ENCODE measurements at regions not wholly inside any gene's neighbourhood (a gene's known extent, or its start where the extent isn't known, plus 50 kb on each side); places are given as distances from the start of the nearest gene placed in this dataset.
A peak's percentile ranks its signal among the peaks of the same experiment; 100 is the strongest.

DNA sequence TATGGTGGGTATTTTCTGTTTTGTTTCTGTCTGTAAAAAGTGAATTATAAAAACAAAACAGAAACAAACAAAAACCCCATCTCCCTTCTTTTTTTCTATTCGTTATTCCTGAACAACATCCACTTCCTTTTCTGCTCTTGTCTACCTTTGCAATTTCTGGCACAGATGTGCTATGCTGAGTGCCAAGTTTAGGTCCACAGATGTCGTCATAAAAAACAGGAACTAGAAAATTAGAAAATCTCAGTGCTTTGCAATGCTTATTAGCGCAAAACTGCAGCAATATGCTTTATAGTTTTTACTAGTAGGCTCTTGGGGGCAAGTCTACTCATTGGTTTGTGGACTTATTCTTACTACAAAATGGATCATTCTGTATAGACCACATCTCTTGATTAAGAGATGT lies 94.2 kb upstream of the PRKCQ start:
- no peak for TF ChIP-seq CREB1 (IDR thresholded peaks at IDR 0.05; ENCODE audit: low read depth)
- TF ChIP-seq, protein P1, sequence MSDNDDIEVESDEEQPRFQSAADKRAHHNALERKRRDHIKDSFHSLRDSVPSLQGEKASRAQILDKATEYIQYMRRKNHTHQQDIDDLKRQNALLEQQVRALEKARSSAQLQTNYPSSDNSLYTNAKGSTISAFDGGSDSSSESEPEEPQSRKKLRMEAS (IDR thresholded peaks at IDR 0.05), result no peak
- TF ChIP-seq, protein P2, sequence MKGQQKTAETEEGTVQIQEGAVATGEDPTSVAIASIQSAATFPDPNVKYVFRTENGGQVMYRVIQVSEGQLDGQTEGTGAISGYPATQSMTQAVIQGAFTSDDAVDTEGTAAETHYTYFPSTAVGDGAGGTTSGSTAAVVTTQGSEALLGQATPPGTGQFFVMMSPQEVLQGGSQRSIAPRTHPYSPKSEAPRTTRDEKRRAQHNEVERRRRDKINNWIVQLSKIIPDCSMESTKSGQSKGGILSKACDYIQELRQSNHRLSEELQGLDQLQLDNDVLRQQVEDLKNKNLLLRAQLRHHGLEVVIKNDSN (IDR thresholded peaks at IDR 0.05), result no peak
- TF ChIP-seq NFIC (IDR thresholded peaks at IDR 0.05), result no peak
- TF ChIP-seq ZBTB7A (IDR thresholded peaks at IDR 0.05; ENCODE audit: low read depth), result no peak
- TF ChIP-seq CEBPB (IDR thresholded peaks at IDR 0.05), result no peak
- TF ChIP-seq FOXM1 (IDR thresholded peaks at IDR 0.05; ENCODE audit: borderline replicate concordance, low read depth), result no peak
- TF ChIP-seq TEAD4 (IDR thresholded peaks at IDR 0.05), result no peak
- TF ChIP-seq RAD21 (IDR thresholded peaks at IDR 0.05; ENCODE audit: low read depth), result no peak
- no peak for TF ChIP-seq EGR1 (IDR thresholded peaks at IDR 0.05)
- TF ChIP-seq YY1 (IDR thresholded peaks at IDR 0.05; ENCODE audit: low read depth), result no peak
- TF ChIP-seq TCF12 (IDR thresholded peaks at IDR 0.05; ENCODE audit: low read depth), result no peak
- TF ChIP-seq, protein P3, sequence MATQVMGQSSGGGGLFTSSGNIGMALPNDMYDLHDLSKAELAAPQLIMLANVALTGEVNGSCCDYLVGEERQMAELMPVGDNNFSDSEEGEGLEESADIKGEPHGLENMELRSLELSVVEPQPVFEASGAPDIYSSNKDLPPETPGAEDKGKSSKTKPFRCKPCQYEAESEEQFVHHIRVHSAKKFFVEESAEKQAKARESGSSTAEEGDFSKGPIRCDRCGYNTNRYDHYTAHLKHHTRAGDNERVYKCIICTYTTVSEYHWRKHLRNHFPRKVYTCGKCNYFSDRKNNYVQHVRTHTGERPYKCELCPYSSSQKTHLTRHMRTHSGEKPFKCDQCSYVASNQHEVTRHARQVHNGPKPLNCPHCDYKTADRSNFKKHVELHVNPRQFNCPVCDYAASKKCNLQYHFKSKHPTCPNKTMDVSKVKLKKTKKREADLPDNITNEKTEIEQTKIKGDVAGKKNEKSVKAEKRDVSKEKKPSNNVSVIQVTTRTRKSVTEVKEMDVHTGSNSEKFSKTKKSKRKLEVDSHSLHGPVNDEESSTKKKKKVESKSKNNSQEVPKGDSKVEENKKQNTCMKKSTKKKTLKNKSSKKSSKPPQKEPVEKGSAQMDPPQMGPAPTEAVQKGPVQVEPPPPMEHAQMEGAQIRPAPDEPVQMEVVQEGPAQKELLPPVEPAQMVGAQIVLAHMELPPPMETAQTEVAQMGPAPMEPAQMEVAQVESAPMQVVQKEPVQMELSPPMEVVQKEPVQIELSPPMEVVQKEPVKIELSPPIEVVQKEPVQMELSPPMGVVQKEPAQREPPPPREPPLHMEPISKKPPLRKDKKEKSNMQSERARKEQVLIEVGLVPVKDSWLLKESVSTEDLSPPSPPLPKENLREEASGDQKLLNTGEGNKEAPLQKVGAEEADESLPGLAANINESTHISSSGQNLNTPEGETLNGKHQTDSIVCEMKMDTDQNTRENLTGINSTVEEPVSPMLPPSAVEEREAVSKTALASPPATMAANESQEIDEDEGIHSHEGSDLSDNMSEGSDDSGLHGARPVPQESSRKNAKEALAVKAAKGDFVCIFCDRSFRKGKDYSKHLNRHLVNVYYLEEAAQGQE (IDR thresholded peaks at IDR 0.05; ENCODE audit: low read depth), result no peak
- no peak for TF ChIP-seq EP300 (IDR thresholded peaks at IDR 0.05; ENCODE audit: borderline replicate concordance)
- no peak for TF ChIP-seq TAF1 (IDR thresholded peaks at IDR 0.05; ENCODE audit: low read depth)

DNA sequence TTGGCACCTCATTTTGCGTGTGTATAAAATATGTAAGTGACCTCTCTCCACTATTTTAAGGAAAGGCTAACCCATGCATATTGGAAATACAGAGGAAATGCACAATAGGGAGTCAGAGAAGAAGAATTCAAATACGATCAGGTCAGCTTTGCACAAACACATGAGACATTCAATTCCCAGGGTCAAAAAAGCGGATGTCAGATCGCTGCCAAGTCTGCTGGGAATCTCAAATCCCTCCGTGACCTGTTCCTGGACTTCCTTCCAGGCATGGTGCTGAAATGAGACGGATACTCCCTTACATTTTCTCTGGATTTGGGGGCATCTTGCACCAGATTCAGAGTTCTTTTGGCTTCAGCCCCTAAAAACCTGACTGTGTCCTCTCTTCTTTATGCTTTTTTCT lies 91.9 kb upstream of the PRKCQ start:
- TF ChIP-seq CREB1 (IDR thresholded peaks at IDR 0.05; ENCODE audit: low read depth) (no peak), TAF1 (IDR thresholded peaks at IDR 0.05; ENCODE audit: low read depth) (no peak), ZBTB7A (IDR thresholded peaks at IDR 0.05; ENCODE audit: low read depth) (no peak), NFIC (IDR thresholded peaks at IDR 0.05) (no peak), FOXM1 (IDR thresholded peaks at IDR 0.05; ENCODE audit: borderline replicate concordance, low read depth) (no peak), TEAD4 (IDR thresholded peaks at IDR 0.05) (no peak), CEBPB (IDR thresholded peaks at IDR 0.05) (no peak), EGR1 (IDR thresholded peaks at IDR 0.05) (no peak), EP300 (IDR thresholded peaks at IDR 0.05; ENCODE audit: borderline replicate concordance) (no peak), RAD21 (IDR thresholded peaks at IDR 0.05; ENCODE audit: low read depth) (no peak), TCF12 (IDR thresholded peaks at IDR 0.05; ENCODE audit: low read depth) (no peak), YY1 (IDR thresholded peaks at IDR 0.05; ENCODE audit: low read depth) (no peak)
- TF ChIP-seq, protein P2 (IDR thresholded peaks at IDR 0.05), result no peak
- TF ChIP-seq, protein P3 (IDR thresholded peaks at IDR 0.05; ENCODE audit: low read depth), result no peak
- TF ChIP-seq, protein P1 (IDR thresholded peaks at IDR 0.05), result no peak

DNA sequence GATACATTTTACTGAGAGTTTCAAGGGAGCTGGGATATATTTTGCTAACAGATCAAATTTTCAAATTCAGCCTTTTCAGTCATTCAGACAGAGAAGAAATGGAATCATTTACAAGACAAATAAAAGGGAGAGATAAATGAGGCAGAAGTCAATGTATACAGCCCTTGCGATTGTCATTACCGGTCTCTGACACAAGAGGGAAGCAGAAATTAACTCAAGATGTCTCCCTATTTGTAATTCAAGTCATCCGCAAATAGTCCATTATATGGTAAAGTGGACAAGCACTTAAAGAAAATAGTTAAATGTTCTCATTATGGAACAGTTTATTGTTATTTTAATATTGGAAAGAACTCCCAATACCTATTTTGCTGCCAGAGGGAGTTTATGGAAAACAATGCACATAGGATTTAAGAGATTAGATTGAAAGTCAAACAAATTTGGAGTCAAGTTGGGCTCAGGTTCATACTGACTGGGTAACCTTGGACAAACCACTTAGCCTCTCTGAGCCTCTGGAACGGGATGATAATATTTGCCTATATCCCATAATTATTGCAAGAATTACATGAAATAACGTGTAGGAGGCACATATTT lies 89.3 kb upstream of the PRKCQ start:
- TF ChIP-seq RAD21 (IDR thresholded peaks at IDR 0.05; ENCODE audit: low read depth) (peak; percentile 72), NFIC (IDR thresholded peaks at IDR 0.05) (no peak)

DNA sequence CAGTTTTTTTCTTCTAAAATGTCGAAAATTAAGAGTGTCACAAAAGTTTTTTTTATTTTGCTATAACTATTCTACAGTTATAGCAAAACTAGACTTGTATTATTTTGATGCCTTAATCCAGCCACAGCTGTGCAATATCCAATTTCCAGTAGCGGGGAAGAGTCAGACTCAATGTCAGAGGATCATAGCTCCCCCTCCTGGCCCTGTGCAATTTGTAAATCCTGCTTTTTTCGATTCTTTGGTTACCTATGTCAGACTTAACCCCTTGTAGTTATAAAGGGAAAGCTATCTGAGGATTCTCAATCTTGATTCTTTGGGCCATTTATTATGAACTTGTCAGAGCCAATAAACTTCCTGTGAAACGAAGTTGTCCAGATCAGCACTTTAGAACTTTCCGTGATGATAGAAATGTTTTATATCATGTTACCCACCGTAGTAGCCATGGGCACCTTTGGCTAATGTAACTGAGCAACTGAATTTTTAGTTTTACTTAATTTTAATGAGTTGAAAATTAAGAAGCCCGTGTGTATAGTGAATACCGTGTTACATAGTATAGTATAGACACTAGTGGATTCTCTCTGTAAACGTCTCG lies 87.7 kb upstream of the PRKCQ start:
- TF ChIP-seq CEBPB (IDR thresholded peaks at IDR 0.05) (no peak), RAD21 (IDR thresholded peaks at IDR 0.05; ENCODE audit: low read depth) (peak; percentile 46)

DNA sequence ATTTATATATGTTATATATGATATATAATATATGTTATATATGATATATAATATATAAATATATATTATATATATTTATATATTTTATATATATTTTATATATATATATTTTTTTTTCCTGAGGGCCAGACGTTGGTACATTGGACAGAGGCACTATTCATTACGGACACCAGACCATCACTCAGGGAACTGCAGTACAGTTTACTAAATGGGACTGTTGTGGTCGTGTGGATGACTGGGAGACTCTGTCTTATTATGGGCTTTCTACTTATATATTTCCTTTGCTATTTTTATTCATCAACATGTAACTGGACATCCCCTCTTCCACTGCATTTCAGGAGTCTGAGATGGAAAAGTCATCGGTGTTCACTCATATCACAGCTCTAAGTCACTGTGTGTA lies 87.1 kb upstream of the PRKCQ start:
- TF ChIP-seq CREB1 (IDR thresholded peaks at IDR 0.05; ENCODE audit: low read depth), result no peak
- TF ChIP-seq, protein P3 (IDR thresholded peaks at IDR 0.05; ENCODE audit: low read depth), result peak; percentile 54

Measured in Ishikawa (cell line).